Retinal pigment epithelial cell (primary cell): ENCODE measurements at regions not wholly inside any gene's neighbourhood (a gene's known extent, or its start where the extent isn't known, plus 50 kb on each side); places are given as distances from the start of the nearest gene placed in this dataset.
A peak's percentile ranks its signal among the peaks of the same experiment; 100 is the strongest.

Experiments used
- DNase-seq: peaks from one replicate; pipeline ENCODE4 v3.0.0-alpha.2; 2010; ENCODE audit warnings: low read depth
- H3K4me3 ChIP-seq: 2 replicates; pipeline ENCODE4 v1.5.1; 2011; ENCODE audit warnings: mild to moderate bottlenecking, low read length, control low read depth, moderate library complexity
- TF ChIP-seq, protein P1 (sequence below): conservative IDR thresholded peaks from 2 replicates; pipeline ENCODE4 v1.5.1; 2011; ENCODE audit warnings: low read depth, low read length, control low read depth, inconsistent platforms

DNA sequence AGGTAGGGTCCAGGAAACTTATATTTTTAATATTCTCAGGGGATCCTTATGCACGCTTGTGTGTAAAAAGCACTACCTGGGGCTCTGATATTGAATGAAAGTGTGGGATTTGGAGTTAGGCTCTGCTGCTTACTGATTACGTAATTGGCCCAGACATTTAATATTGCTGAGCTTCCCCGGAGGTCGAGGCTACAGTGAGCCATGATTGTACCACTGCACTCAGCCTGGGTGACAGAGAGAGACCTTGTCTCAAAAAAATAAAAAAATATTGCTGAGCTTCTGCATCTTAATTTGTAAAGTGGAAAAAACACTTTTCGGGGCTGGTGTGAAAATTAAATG, 62.2 kb upstream of the KIF26B start:
- no peak for DNase-seq
- no peak overlapping the region for H3K4me3 ChIP-seq
- TF ChIP-seq, protein P1, sequence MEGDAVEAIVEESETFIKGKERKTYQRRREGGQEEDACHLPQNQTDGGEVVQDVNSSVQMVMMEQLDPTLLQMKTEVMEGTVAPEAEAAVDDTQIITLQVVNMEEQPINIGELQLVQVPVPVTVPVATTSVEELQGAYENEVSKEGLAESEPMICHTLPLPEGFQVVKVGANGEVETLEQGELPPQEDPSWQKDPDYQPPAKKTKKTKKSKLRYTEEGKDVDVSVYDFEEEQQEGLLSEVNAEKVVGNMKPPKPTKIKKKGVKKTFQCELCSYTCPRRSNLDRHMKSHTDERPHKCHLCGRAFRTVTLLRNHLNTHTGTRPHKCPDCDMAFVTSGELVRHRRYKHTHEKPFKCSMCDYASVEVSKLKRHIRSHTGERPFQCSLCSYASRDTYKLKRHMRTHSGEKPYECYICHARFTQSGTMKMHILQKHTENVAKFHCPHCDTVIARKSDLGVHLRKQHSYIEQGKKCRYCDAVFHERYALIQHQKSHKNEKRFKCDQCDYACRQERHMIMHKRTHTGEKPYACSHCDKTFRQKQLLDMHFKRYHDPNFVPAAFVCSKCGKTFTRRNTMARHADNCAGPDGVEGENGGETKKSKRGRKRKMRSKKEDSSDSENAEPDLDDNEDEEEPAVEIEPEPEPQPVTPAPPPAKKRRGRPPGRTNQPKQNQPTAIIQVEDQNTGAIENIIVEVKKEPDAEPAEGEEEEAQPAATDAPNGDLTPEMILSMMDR, result no peak

- peak; percentile 97 for DNase-seq
- no peak overlapping the region for H3K4me3 ChIP-seq
- TF ChIP-seq, protein P1, result no peak
Measured at GRCh38 chr1:245091818-245092637, 62.8 kb upstream of the KIF26B start.

DNA sequence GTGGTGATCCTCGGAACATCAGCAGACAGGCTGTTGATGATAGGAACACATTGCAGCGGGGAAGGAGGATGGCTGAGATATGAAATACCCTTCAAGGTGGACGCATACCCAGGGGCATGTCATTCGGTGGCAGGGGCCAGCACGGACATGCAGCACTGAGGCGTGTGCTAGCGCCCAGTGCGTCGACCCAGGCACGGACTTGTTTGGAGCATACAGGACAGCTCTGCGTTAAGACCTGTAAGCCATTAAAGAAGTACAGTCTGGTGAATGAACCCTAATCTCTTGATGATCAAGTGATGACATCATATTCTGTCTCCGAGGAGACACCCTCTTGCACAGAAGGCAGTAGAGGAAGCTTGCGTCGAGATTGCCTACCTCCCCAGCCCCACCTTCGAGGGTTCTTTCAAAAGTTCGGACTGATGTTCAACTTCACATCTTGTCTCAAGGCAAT, 63.6 kb upstream of the KIF26B start:
- no peak for DNase-seq
- no peak overlapping the region for H3K4me3 ChIP-seq

DNA sequence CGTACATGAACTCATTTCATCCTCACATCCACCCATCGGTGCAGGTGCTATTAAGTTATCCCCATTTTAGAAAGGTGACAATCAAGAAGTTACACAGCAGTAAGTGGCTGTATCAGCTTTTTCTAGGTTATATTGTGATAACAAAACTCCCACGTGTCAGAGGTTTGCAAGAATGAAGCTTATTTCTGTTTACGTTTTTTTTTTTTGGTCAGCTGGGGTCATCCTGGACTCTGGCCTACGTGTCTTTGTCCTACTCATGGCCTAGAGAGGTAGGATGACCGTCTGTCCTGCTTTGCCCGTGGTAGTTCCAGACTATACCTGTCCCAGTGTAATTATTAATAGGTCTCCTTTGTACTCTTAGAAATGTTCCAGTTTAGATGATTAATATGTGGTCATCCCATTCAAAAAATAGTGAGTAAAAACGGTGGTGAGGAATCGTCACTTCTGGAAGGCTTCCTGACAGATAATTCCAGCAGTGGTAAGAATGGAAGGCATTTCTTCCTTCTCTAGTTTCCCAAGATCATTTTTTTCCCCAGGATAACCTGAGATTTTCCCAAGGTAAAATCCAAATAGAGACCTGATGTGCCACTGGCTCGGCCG, 64.2 kb upstream of the KIF26B start:
- DNase-seq, result no peak
- TF ChIP-seq, protein P1, result no peak
- no peak overlapping the region for H3K4me3 ChIP-seq

More for the DNA sequence above, 63.6 kb upstream of the KIF26B start:
- TF ChIP-seq, protein P1, result no peak

DNA sequence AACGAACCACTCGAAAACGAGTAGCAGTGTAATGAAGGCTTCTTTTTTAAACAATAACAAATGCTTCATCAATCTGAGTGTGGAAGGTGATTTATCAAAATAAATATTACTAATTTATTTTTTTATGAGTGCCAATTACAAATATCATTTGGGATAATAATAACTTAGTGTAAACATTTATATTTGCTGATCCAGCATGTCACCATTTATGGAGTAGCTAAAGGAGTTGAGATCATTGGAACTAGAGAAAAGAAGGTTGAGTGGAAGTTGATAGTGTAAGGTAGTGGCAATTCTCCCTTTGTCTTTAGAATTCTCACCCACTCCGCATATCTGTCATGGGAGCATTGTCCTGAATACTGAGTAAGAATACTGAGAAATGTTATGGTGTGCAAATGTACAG, 67.1 kb upstream of the KIF26B start:
- TF ChIP-seq, protein P1, result no peak
- no peak overlapping the region for H3K4me3 ChIP-seq
- no peak for DNase-seq

- no peak overlapping the region for H3K4me3 ChIP-seq
- DNase-seq, result no peak
- TF ChIP-seq, protein P1, result no peak
Measured at GRCh38 chr1:245086389-245086969, 68.3 kb upstream of the KIF26B start.

DNA sequence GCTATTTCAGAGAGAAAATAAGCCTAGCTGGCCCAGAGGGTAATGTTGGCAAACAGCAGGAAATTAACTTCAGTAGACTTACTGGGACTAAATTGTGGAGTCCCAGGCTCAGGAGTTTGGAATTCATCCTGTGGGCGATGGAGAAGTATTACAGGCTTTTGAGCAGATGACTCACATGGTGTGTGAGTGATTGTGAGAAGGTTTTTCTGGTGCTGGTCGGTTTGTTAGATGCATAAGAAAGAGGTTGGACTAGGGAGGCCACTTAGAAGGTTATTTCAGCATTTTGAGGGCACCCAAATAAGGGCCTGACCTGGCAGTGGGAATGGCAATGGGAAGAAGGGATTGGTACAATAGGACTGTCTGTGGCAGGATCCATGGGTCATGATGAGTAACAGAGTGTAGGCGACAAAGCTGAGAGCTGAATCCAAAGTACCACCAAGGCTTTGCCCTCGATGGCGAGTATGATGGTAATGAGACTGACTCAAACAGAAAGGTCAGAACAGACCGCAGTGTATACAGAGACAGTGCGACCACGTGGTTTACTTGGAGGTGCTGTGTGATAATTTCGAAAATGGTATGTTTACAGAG, 69.2 kb upstream of the KIF26B start:
- TF ChIP-seq, protein P1, result peak; percentile 18
- peak; percentile 90 for DNase-seq
- H3K4me3 ChIP-seq, result no peak overlapping the region
